OCI-LY1 (cell line): ENCODE measurements at regions not wholly inside any gene's neighbourhood (a gene's known extent, or its start where the extent isn't known, plus 50 kb on each side); places are given as distances from the start of the nearest gene placed in this dataset.

Experiments used
- H2AFZ ChIP-seq: fragments of 200-600 bp; sonication (generic), shearing (Covaris generic); 2 replicates; pipeline ENCODE4 v1.6.0; 2014; ENCODE audit warnings: antibody characterized with exemption, mild to moderate bottlenecking, low read length
- H3F3A ChIP-seq: fragments of 200-600 bp; sonication (generic), shearing (Covaris generic); 2 replicates; pipeline ENCODE4 v1.6.0; 2014; ENCODE audit warnings: mild to moderate bottlenecking, antibody characterized with exemption, low read length, moderate library complexity; ENCODE audit not compliant: insufficient read depth
- H3K27ac ChIP-seq: fragments of 200-600 bp; sonication (generic); 2 replicates; pipeline ENCODE4 v1.5.1; 2014; ENCODE audit warnings: low read length, mixed run types, mild to moderate bottlenecking, low read depth; ENCODE audit not compliant: poor library complexity, severe bottlenecking
- H3K27me3 ChIP-seq: fragments of 200-600 bp; sonication (generic); 2 replicates; pipeline ENCODE4 v1.6.0; 2014; ENCODE audit warnings: antibody characterized with exemption, mild to moderate bottlenecking, low read length, moderate library complexity; ENCODE audit not compliant: insufficient read depth
- H3K36me3 ChIP-seq: fragments of 200-600 bp; sonication (generic); 2 replicates; pipeline ENCODE4 v1.6.1; 2014; ENCODE audit warnings: mild to moderate bottlenecking, antibody characterized with exemption, low read length, moderate library complexity, mixed read lengths; ENCODE audit not compliant: insufficient read depth
- H3K4me1 ChIP-seq: fragments of 200-600 bp; sonication (generic); 2 replicates; pipeline ENCODE4 v1.5.1; 2014; ENCODE audit warnings: mild to moderate bottlenecking, low read length, moderate library complexity; ENCODE audit not compliant: insufficient read depth, severe bottlenecking
- H3K4me2 ChIP-seq: fragments of 200-600 bp; sonication (generic), shearing (Covaris generic); 2 replicates; pipeline ENCODE4 v1.6.1; 2014; ENCODE audit warnings: low read length
- H3K4me3 ChIP-seq: fragments of 200-600 bp; sonication (generic); 2 replicates; pipeline ENCODE4 v1.5.1; 2014; ENCODE audit warnings: low read length, low read depth, mild to moderate bottlenecking, mixed read lengths; ENCODE audit not compliant: poor library complexity, severe bottlenecking
- H3K79me2 ChIP-seq: fragments of 200-600 bp; shearing (Covaris generic); 2 replicates; pipeline ENCODE4 v1.6.1; 2016; ENCODE audit warnings: mixed run types, low read length, mixed read lengths; ENCODE audit not compliant: insufficient read depth
- H3K9ac ChIP-seq: fragments of 200-600 bp; sonication (generic), shearing (Covaris generic); 2 replicates; pipeline ENCODE4 v1.6.1; 2014; ENCODE audit warnings: mild to moderate bottlenecking, low read length, mixed read lengths
- H3K9me2 ChIP-seq: fragments of 200-600 bp; sonication (generic), shearing (Covaris generic); 2 replicates; pipeline ENCODE4 v1.6.1; 2014; ENCODE audit warnings: low read depth, mild to moderate bottlenecking, low read length, mixed read lengths
- H3K9me3 ChIP-seq: fragments of 200-600 bp; shearing (Covaris generic); 2 replicates; pipeline ENCODE4 v1.6.1; 2014; ENCODE audit warnings: low read length, mixed read lengths
- H4K20me1 ChIP-seq: fragments of 200-600 bp; sonication (generic), shearing (Covaris generic); 2 replicates; pipeline ENCODE4 v1.6.0; 2016; ENCODE audit warnings: mild to moderate bottlenecking, low read length; ENCODE audit not compliant: insufficient read depth
- CTCF ChIP-seq: fragments of 200-600 bp; sonication (generic), shearing (Covaris generic); IDR thresholded peaks from 2 replicates; pipeline ENCODE4 v1.5.1; 2017; ENCODE audit warnings: mild to moderate bottlenecking, antibody characterized with exemption, low read length, moderate library complexity, mixed read lengths
- EZH2 ChIP-seq: fragments of 200-600 bp; sonication (generic), shearing (Covaris generic); IDR thresholded peaks from 2 replicates; pipeline ENCODE4 v1.8.0; 2017; ENCODE audit warnings: borderline replicate concordance, mixed run types, mild to moderate bottlenecking, antibody characterized with exemption, low read length, moderate library complexity, mixed read lengths

- Histone ChIP-seq H3K4me3 (no peak overlapping the region), H3K27me3 (no peaks in the 10 kb centered on the region), H3K9ac (no peak overlapping the region), H3K9me2 (no peaks in the 10 kb centered on the region), H3K4me2 (no peak overlapping the region), H3F3A (no peaks in the 10 kb centered on the region), H3K4me1 (peaks cover 20% of the 10 kb centered on the region), H2AFZ (no peak overlapping the region), H3K27ac (no peak overlapping the region), H3K36me3 (peaks cover 5% of the 10 kb centered on the region; the same call in 1 of the 2 replicates), H3K79me2 (no peaks in the 10 kb centered on the region), H4K20me1 (no peaks in the 10 kb centered on the region), H3K9me3 (peaks cover 28% of the 10 kb centered on the region; the same call in 1 of the 2 replicates)
- no peak for TF ChIP-seq EZH2
- no peak for TF ChIP-seq CTCF
Observed at GRCh38 chr2:111647359-111647758, 236.6 kb downstream of the ANAPC1 start.

- Histone ChIP-seq H3K9ac (no peak overlapping the region), H3K9me3 (peaks cover 19% of the 10 kb centered on the region; the same call in 1 of the 2 replicates), H2AFZ (no peak overlapping the region), H3K9me2 (no peaks in the 10 kb centered on the region), H3K27ac (no peak overlapping the region), H4K20me1 (no peaks in the 10 kb centered on the region), H3K27me3 (no peaks in the 10 kb centered on the region), H3K4me3 (no peak overlapping the region), H3K4me2 (no peak overlapping the region), H3K4me1 (peaks cover 9% of the 10 kb centered on the region), H3K36me3 (peaks cover 5% of the 10 kb centered on the region; the same call in 1 of the 2 replicates), H3F3A (no peaks in the 10 kb centered on the region), H3K79me2 (no peaks in the 10 kb centered on the region)
- TF ChIP-seq CTCF (no peak), EZH2 (no peak)
Observed at GRCh38 chr2:111652038-111652437, 232.0 kb downstream of the ANAPC1 start.

- Histone ChIP-seq H3K4me1 (peaks cover 9% of the 10 kb centered on the region), H3K36me3 (peaks cover 5% of the 10 kb centered on the region; the same call in 1 of the 2 replicates), H3K9me3 (peaks cover 14% of the 10 kb centered on the region; the same call in 1 of the 2 replicates), H3K4me2 (no peak overlapping the region), H3K27me3 (no peaks in the 10 kb centered on the region), H3F3A (no peaks in the 10 kb centered on the region), H3K9ac (no peak overlapping the region), H3K79me2 (no peaks in the 10 kb centered on the region), H3K4me3 (no peak overlapping the region), H2AFZ (no peak overlapping the region), H4K20me1 (no peaks in the 10 kb centered on the region), H3K9me2 (no peaks in the 10 kb centered on the region), H3K27ac (no peak overlapping the region)
- TF ChIP-seq EZH2, result no peak
- no peak for TF ChIP-seq CTCF
Observed at GRCh38 chr2:111652681-111653080, 231.3 kb downstream of the ANAPC1 start.
